ENCODE measurements at regions not wholly inside any gene's neighbourhood (a gene's known extent, or its start where the extent isn't known, plus 50 kb on each side); places are given as distances from the start of the nearest gene placed in this dataset.

DNA sequence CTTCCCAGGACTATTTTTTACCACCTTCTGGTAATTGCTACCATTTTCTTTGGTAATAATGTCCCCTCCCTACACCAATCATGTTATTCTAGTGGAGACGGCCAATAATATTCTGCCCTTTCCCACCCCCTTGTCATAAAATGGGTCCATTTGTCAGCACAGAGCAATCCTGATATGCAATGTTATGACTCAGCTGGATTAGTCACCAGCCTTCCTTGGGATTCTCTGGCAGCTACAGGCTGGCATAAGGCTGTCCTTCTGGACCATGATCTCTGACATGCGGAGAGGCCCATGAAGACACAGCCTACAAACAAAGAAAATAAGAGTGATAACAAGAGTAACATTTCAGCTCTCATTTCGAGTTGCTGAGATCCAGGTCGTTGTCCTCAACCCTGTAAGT, 222.0 kb upstream of the CPNE8 start:
- DNase-seq (ENCODE audit: low read depth, low spot score): no peak

DNA sequence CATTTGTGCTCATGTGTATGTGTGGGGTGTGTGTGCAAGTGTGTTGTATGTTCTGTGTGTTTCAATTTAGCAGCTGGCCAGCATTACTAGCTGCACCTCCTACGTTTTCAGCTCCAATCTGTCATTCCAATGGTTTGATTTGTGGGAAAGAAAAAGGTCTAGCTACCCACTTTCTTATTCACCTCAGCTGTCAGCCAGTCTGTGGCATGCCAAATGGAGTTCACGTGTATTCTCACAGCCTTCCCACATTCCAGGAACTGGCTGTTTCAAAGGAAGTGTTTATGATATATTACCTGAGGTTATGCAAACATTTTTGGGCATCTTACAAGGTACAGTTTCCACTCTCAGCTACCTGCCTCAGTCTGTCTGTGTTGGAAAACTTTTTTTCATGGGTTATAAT, 220.2 kb upstream of the CPNE8 start:
- Histone ChIP-seq H3K9me3 (ENCODE audit: control insufficient read depth, insufficient read depth, low read length) (peaks cover 18% of the 10 kb centered on the region), H3K4me3 (ENCODE audit: low read depth, low read length) (no peak overlapping the region), H3K27me3 (ENCODE audit: control insufficient read depth, insufficient read depth, low read length) (no peaks in the 10 kb centered on the region), H3K27ac (ENCODE audit: low read depth, low read length) (no peak overlapping the region)
- TF ChIP-seq, protein P1, sequence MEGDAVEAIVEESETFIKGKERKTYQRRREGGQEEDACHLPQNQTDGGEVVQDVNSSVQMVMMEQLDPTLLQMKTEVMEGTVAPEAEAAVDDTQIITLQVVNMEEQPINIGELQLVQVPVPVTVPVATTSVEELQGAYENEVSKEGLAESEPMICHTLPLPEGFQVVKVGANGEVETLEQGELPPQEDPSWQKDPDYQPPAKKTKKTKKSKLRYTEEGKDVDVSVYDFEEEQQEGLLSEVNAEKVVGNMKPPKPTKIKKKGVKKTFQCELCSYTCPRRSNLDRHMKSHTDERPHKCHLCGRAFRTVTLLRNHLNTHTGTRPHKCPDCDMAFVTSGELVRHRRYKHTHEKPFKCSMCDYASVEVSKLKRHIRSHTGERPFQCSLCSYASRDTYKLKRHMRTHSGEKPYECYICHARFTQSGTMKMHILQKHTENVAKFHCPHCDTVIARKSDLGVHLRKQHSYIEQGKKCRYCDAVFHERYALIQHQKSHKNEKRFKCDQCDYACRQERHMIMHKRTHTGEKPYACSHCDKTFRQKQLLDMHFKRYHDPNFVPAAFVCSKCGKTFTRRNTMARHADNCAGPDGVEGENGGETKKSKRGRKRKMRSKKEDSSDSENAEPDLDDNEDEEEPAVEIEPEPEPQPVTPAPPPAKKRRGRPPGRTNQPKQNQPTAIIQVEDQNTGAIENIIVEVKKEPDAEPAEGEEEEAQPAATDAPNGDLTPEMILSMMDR (IDR thresholded peaks at IDR 0.05; ENCODE audit: low read depth, low read length): no peak
- ChIA-PET POLR2A (no interaction called here), CTCF (no interaction called here)
- DNase-seq (ENCODE audit: low read depth, low spot score): no peak

More for the DNA sequence above, 222.0 kb upstream of the CPNE8 start:
- H3K27ac ChIP-seq (ENCODE audit: low read depth, low read length): no peak overlapping the region
- H3K9me3 ChIP-seq (ENCODE audit: control insufficient read depth, insufficient read depth, low read length): peaks cover 13% of the 10 kb centered on the region
- H3K27me3 ChIP-seq (ENCODE audit: control insufficient read depth, insufficient read depth, low read length): no peaks in the 10 kb centered on the region
- H3K4me3 ChIP-seq (ENCODE audit: low read depth, low read length): no peak overlapping the region
- ChIA-PET POLR2A (no interaction called here), CTCF (no interaction called here)
- TF ChIP-seq, protein P1 (IDR thresholded peaks at IDR 0.05; ENCODE audit: low read depth, low read length): no peak

DNA sequence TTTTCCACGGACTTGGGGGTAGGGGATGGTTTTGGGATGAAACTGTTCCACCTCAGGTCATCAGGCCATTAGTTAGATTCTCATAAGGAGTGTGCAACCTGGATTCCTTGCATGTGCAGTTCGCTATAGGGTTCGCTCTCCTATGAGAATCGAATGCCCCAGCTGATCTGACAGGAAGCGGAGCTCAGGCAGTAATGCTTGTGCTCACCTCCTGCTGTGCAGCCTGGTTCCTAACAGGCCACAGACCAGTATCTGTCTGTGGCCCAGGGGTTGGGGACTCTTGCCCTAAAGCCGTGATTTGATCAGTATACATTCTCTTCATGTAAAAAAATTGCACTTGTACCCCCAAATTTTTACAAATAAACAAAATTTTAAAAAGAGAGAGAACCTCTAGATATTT, 219.4 kb upstream of the CPNE8 start:
- TF ChIP-seq, protein P1 (IDR thresholded peaks at IDR 0.05; ENCODE audit: low read depth, low read length): no peak
- no peak overlapping the region for H3K4me3 ChIP-seq (ENCODE audit: low read depth, low read length)
- no peaks in the 10 kb centered on the region for H3K27me3 ChIP-seq (ENCODE audit: control insufficient read depth, insufficient read depth, low read length)
- DNase-seq (ENCODE audit: low read depth, low spot score): no peak
- peaks cover 18% of the 10 kb centered on the region for H3K9me3 ChIP-seq (ENCODE audit: control insufficient read depth, insufficient read depth, low read length)
- ChIA-PET CTCF (no interaction called here), POLR2A (no interaction called here)
- no peak overlapping the region for H3K27ac ChIP-seq (ENCODE audit: low read depth, low read length)

DNA sequence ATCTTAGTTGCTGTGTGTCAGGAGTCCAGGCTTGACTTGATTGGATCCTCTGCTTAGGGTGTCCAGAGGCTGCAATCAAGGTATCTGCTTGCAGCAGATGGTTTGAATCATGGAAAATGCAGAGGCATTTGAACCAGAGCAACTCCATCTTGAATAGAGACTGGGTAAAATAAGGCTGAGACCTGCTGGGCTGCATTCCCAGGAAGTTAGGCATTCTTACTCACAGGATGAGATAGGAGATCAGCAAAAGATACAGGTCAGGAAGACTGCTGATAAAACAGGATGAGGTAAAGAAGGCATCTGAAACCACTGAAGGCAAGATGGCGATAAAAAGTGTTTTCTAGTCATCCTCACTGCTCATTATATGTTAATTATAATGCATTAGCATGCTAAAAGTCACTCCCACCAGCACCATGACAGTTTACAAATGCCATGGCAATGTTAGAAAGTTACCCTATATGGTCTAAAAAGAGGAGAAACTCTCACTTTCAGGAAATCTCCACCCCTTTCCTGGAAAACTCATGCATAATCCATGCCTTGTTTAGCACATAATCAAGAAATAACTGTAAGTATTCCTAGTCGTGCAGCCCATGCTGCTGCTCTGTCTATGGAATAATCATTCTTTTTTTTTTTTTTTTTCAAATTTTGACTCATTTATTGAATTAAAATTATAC, 218.3 kb upstream of the CPNE8 start:
- ChIA-PET CTCF (no interaction called here), POLR2A (no interaction called here)
- Histone ChIP-seq H3K4me3 (ENCODE audit: low read depth, low read length) (no peak overlapping the region), H3K9me3 (ENCODE audit: control insufficient read depth, insufficient read depth, low read length) (peaks cover 18% of the 10 kb centered on the region), H3K27me3 (ENCODE audit: control insufficient read depth, insufficient read depth, low read length) (no peaks in the 10 kb centered on the region), H3K27ac (ENCODE audit: low read depth, low read length) (no peak overlapping the region)
- DNase-seq (ENCODE audit: low read depth, low spot score): no peak
- TF ChIP-seq, protein P1 (IDR thresholded peaks at IDR 0.05; ENCODE audit: low read depth, low read length): no peak

DNA sequence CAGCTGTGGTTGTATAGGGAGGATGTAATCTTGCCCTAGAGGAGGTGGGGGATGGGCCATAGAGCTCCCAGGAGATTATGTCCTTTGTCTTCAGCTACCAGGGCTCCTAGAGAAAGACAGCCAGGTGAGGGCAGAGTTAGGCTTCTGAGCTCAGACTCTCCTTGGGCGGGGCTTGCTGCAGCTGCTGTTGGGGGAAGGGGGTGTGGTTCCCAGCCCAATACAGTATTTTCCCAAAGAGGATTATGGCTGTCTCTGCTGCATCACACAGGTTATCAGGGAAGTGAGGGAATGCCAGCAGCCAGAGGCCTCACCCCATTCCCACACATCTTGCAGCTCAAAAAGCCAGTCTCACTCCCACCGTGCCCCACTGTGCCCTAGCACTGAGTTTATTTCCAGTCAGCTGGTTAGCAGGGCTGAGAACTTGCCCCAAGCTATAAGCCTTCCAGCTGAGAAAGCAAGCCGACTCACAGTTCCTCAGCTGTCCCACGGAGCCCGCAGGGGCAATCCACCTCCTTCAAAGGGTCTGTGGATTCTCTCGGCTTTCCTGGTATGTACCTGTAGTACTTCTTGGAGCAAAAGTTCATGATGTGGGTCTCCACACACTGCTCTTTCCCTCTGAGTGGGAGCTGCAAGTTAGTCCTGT, 217.3 kb upstream of the CPNE8 start:
- no peak for DNase-seq (ENCODE audit: low read depth, low spot score)
- TF ChIP-seq, protein P1 (IDR thresholded peaks at IDR 0.05; ENCODE audit: low read depth, low read length): no peak
- no peak overlapping the region for H3K4me3 ChIP-seq (ENCODE audit: low read depth, low read length)
- POLR2A ChIA-PET: no interaction called here
- H3K9me3 ChIP-seq (ENCODE audit: control insufficient read depth, insufficient read depth, low read length): peaks cover 18% of the 10 kb centered on the region
- no peaks in the 10 kb centered on the region for H3K27me3 ChIP-seq (ENCODE audit: control insufficient read depth, insufficient read depth, low read length)
- CTCF ChIA-PET: no interaction called here
- H3K27ac ChIP-seq (ENCODE audit: low read depth, low read length): no peak overlapping the region

All from AG04450 (cell line).